Spinal cord (tissue), 9 donors: ENCODE measurements at regions not wholly inside any gene's neighbourhood (a gene's known extent, or its start where the extent isn't known, plus 50 kb on each side); places are given as distances from the start of the nearest gene placed in this dataset.

Experiments used
- DNase-seq, 6 donors: peaks; one replicate each; pipeline versions ENCODE4 v3.0.0 to v3.0.0-alpha.2; 2013 to 2015; ENCODE audit warnings: low spot score in 6 of 6, low read depth in 4 of 6
- H3K27ac ChIP-seq: one replicate; pipeline ENCODE4 v1.5.1; 2013; ENCODE audit warnings: low read depth, low read length, control low read depth
- H3K27me3 ChIP-seq: one replicate; pipeline ENCODE4 v1.6.1; 2013; ENCODE audit warnings: low read length; ENCODE audit not compliant: control insufficient read depth, insufficient read depth
- H3K36me3 ChIP-seq: one replicate; pipeline ENCODE4 v1.6.1; 2013; ENCODE audit warnings: low read length; ENCODE audit not compliant: control insufficient read depth, insufficient read depth
- H3K4me1 ChIP-seq: one replicate; pipeline ENCODE4 v1.6.1; 2013; ENCODE audit warnings: low read length; ENCODE audit not compliant: control insufficient read depth, insufficient read depth
- H3K4me3 ChIP-seq: one replicate; pipeline ENCODE4 v1.5.1; 2013; ENCODE audit warnings: low read depth, low read length, control low read depth
- H3K9me3 ChIP-seq: one replicate; pipeline ENCODE4 v1.6.1; 2013; ENCODE audit warnings: low read length; ENCODE audit not compliant: control insufficient read depth, insufficient read depth
- WGBS: methylation state at CpG from one replicate; pipeline ENCODE4 v1.1.5; 2013; ENCODE audit warnings: missing lambda C conversion rate; ENCODE audit not compliant: insufficient coverage; 5-methylcytosine and 5-hydroxymethylcytosine counted together
- donor health status: healthy.

GRCh38 chr18:64851726-64852125 is 702.8 kb upstream of the LINC00305 start:
- WGBS: 80% methylated on average over 4 of the region's 6 CpGs
- Histone ChIP-seq H3K36me3 (no peaks in the 10 kb centered on the region), H3K4me1 (no peaks in the 10 kb centered on the region), H3K27ac (no peak overlapping the region), H3K9me3 (no peaks in the 10 kb centered on the region), H3K27me3 (no peaks in the 10 kb centered on the region), H3K4me3 (no peak overlapping the region)
- no peak for DNase-seq

- Histone ChIP-seq H3K4me1 (no peaks in the 10 kb centered on the region), H3K27ac (no peak overlapping the region), H3K4me3 (no peak overlapping the region), H3K36me3 (no peaks in the 10 kb centered on the region), H3K9me3 (no peaks in the 10 kb centered on the region), H3K27me3 (no peaks in the 10 kb centered on the region)
- no CpG with 5 or more reads among the region's 1 CpG for WGBS
- peak in 1 of 6 donors; percentile 5 for DNase-seq
Observed at GRCh38 chr18:64850791-64851190, 701.9 kb upstream of the LINC00305 start.

- no peak for DNase-seq
Observed at GRCh38 chr18:64840911-64841701, 692.2 kb upstream of the LINC00305 start.

GRCh38 chr18:64810354-64810753 is 661.5 kb upstream of the LINC00305 start:
- Histone ChIP-seq H3K4me1 (no peaks in the 10 kb centered on the region), H3K27me3 (no peaks in the 10 kb centered on the region), H3K36me3 (no peaks in the 10 kb centered on the region), H3K27ac (no peak overlapping the region), H3K9me3 (no peaks in the 10 kb centered on the region), H3K4me3 (no peak overlapping the region)
- WGBS: no CpG with 5 or more reads among the region's 3 CpGs
- no peak for DNase-seq

More at GRCh38 chr18:64840911-64841701, 692.2 kb upstream of the LINC00305 start:
- Histone ChIP-seq H3K36me3 (no peaks in the 10 kb centered on the region), H3K27ac (no peak overlapping the region), H3K27me3 (no peaks in the 10 kb centered on the region), H3K4me3 (no peak overlapping the region), H3K4me1 (no peaks in the 10 kb centered on the region), H3K9me3 (no peaks in the 10 kb centered on the region)
- WGBS: no CpG with 5 or more reads among the region's 2 CpGs

GRCh38 chr18:64809801-64810200 is 660.9 kb upstream of the LINC00305 start:
- Histone ChIP-seq H3K4me3 (no peak overlapping the region), H3K27ac (no peak overlapping the region), H3K4me1 (no peaks in the 10 kb centered on the region), H3K27me3 (no peaks in the 10 kb centered on the region), H3K36me3 (no peaks in the 10 kb centered on the region), H3K9me3 (no peaks in the 10 kb centered on the region)
- DNase-seq: no peak
- WGBS: 68% methylated on average over 3 of the region's 5 CpGs

GRCh38 chr18:64807560-64807959 is 658.7 kb upstream of the LINC00305 start:
- Histone ChIP-seq H3K9me3 (no peaks in the 10 kb centered on the region), H3K4me1 (no peaks in the 10 kb centered on the region), H3K27ac (no peak overlapping the region), H3K27me3 (no peaks in the 10 kb centered on the region), H3K4me3 (no peak overlapping the region), H3K36me3 (no peaks in the 10 kb centered on the region)
- peak in 2 of 6 donors; percentile 20 to 67 for DNase-seq
- WGBS: 44% methylated on average over 5 of the region's 5 CpGs

GRCh38 chr18:64806691-64807090 is 657.8 kb upstream of the LINC00305 start:
- no peaks in the 10 kb centered on the region for H3K4me1 ChIP-seq
- no peak for DNase-seq
- H3K27me3 ChIP-seq: no peaks in the 10 kb centered on the region
- H3K36me3 ChIP-seq: no peaks in the 10 kb centered on the region
- 86% methylated on average over 1 of the region's 5 CpGs for WGBS
- no peaks in the 10 kb centered on the region for H3K9me3 ChIP-seq
- no peak overlapping the region for H3K4me3 ChIP-seq
- no peak overlapping the region for H3K27ac ChIP-seq

- WGBS: no CpG with 5 or more reads among the region's 2 CpGs
- H3K36me3 ChIP-seq: no peaks in the 10 kb centered on the region
- H3K4me1 ChIP-seq: no peaks in the 10 kb centered on the region
- H3K27ac ChIP-seq: no peak overlapping the region
- H3K27me3 ChIP-seq: no peaks in the 10 kb centered on the region
- DNase-seq: no peak
- no peaks in the 10 kb centered on the region for H3K9me3 ChIP-seq
- no peak overlapping the region for H3K4me3 ChIP-seq
Observed at GRCh38 chr18:64806232-64806631, 657.3 kb upstream of the LINC00305 start.

GRCh38 chr18:64803471-64803870 is 654.6 kb upstream of the LINC00305 start:
- WGBS: no CpG with 5 or more reads among the region's 1 CpG
- no peaks in the 10 kb centered on the region for H3K27me3 ChIP-seq
- no peak for DNase-seq
- no peak overlapping the region for H3K27ac ChIP-seq
- no peaks in the 10 kb centered on the region for H3K9me3 ChIP-seq
- H3K4me3 ChIP-seq: no peak overlapping the region
- no peaks in the 10 kb centered on the region for H3K4me1 ChIP-seq
- no peaks in the 10 kb centered on the region for H3K36me3 ChIP-seq

- Histone ChIP-seq H3K27me3 (no peaks in the 10 kb centered on the region), H3K4me3 (no peak overlapping the region), H3K9me3 (no peaks in the 10 kb centered on the region)
Observed at GRCh38 chr18:64800151-64800550, 651.3 kb upstream of the LINC00305 start.

More at GRCh38 chr18:64800151-64800550, 651.3 kb upstream of the LINC00305 start:
- no peaks in the 10 kb centered on the region for H3K36me3 ChIP-seq
- DNase-seq: no peak
- no peak overlapping the region for H3K27ac ChIP-seq
- H3K4me1 ChIP-seq: no peaks in the 10 kb centered on the region
